Astrocyte of the cerebellum (primary cell): ENCODE measurements at regions not wholly inside any gene's neighbourhood (a gene's known extent, or its start where the extent isn't known, plus 50 kb on each side); places are given as distances from the start of the nearest gene placed in this dataset.

Experiments
- DNase-seq: peaks from one replicate; pipeline ENCODE4 v3.0.0-alpha.2; 2011; ENCODE audit warnings: low read depth
- H3K4me3 ChIP-seq: 2 replicates; pipeline ENCODE4 v1.5.1; 2011; ENCODE audit warnings: mild to moderate bottlenecking, low read depth, low read length, moderate library complexity
- in situ Hi-C: cut with HindIII; loops from 2 replicates; pipeline ENCODE4 v1.10.0; 2017; ENCODE audit warnings: low sequenced_read_pairs
- TF ChIP-seq, protein P1 (sequence below): IDR thresholded peaks from 2 replicates; pipeline ENCODE4 v1.5.1; 2012; ENCODE audit warnings: low read length, low read depth, moderate library complexity, mild to moderate bottlenecking; ENCODE audit errors: missing control alignments

GRCh38 chr10:8137726-8138125 is 83.2 kb downstream of the GATA3 start:
- in situ Hi-C loops, result no loop called here
- TF ChIP-seq, protein P1, sequence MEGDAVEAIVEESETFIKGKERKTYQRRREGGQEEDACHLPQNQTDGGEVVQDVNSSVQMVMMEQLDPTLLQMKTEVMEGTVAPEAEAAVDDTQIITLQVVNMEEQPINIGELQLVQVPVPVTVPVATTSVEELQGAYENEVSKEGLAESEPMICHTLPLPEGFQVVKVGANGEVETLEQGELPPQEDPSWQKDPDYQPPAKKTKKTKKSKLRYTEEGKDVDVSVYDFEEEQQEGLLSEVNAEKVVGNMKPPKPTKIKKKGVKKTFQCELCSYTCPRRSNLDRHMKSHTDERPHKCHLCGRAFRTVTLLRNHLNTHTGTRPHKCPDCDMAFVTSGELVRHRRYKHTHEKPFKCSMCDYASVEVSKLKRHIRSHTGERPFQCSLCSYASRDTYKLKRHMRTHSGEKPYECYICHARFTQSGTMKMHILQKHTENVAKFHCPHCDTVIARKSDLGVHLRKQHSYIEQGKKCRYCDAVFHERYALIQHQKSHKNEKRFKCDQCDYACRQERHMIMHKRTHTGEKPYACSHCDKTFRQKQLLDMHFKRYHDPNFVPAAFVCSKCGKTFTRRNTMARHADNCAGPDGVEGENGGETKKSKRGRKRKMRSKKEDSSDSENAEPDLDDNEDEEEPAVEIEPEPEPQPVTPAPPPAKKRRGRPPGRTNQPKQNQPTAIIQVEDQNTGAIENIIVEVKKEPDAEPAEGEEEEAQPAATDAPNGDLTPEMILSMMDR, result no peak
- no peak overlapping the region for H3K4me3 ChIP-seq
- DNase-seq, result no peak

GRCh38 chr10:8138471-8138870 is 84.0 kb downstream of the GATA3 start:
- DNase-seq, result no peak
- in situ Hi-C loops, result no loop called here
- TF ChIP-seq, protein P1, result no peak

DNA sequence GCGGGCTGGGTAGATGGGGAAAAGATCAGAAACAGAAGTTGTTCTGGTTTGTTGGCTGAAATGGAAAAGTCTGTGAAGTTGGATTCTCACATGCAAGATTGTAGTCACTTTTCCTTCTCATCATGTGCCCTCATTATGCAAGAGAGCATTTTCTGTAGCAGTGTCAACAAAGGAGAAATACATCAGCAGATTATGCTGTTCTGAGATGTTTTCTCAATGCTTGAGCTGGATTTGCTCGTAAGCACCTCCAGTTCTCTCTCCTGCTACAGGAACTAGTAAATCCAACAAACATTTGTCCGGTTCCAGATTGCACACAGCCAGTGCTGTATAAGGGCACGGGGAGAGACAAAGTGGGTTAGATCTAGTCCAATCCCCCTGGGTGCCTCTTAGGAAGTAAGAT is 90.0 kb downstream of the GATA3 start:
- in situ Hi-C loops, result no loop called here
- TF ChIP-seq, protein P1, result no peak
- DNase-seq, result no peak
- H3K4me3 ChIP-seq, result no peak overlapping the region

More at GRCh38 chr10:8138471-8138870, 84.0 kb downstream of the GATA3 start:
- H3K4me3 ChIP-seq, result no peak overlapping the region

DNA sequence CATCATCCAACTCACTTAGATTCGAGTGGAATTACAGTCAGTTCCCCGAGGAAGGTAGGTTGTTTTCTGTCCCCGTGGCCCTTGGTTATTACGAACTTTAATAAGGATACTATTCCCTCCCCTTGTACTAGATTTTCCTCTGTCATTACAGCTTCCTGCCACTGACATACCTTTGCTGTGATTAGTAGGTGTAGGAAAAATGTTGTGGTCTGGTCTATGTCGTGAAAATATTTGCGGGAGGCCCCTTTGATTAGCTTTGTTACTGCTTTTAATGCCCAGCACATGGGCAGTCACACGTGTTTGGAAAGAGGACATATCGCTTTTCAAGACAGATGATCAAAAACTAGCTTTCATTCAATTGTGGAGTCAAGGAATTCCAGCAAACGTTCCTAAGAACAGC is 92.2 kb downstream of the GATA3 start:
- TF ChIP-seq, protein P1, result no peak
- H3K4me3 ChIP-seq, result no peak overlapping the region
- in situ Hi-C loops, result loop anchor here (5.0 kb wide), 1 partner anchor 101 kb away; no protein-coding TSS in a partner anchor
- DNase-seq, result no peak

GRCh38 chr10:8149991-8150390 is 95.5 kb downstream of the GATA3 start:
- TF ChIP-seq, protein P1, result no peak
- in situ Hi-C loops, result loop anchor here (5.0 kb wide), 1 partner anchor 97 kb away; no protein-coding TSS in a partner anchor
- no peak overlapping the region for H3K4me3 ChIP-seq
- DNase-seq, result no peak

- in situ Hi-C loops, result no loop called here
- H3K4me3 ChIP-seq, result no peak overlapping the region
- no peak for DNase-seq
- TF ChIP-seq, protein P1, result no peak
Measured at GRCh38 chr10:8150401-8150905, 96.0 kb downstream of the GATA3 start.
